H9 (cell line): ENCODE measurements at regions not wholly inside any gene's neighbourhood (a gene's known extent, or its start where the extent isn't known, plus 50 kb on each side); places are given as distances from the start of the nearest gene placed in this dataset.

ENCODE experiments used
- DNase-seq: peaks from one replicate; pipeline ENCODE4 v3.0.0-alpha.2; 2017
- H2AFZ ChIP-seq: one replicate; pipeline ENCODE4 v1.6.1; 2013; ENCODE audit warnings: mild to moderate bottlenecking, low read length, control low read depth, moderate library complexity
- H2AK5ac ChIP-seq: 2 replicates; pipeline ENCODE4 v1.6.1; 2013; ENCODE audit warnings: low read length, control low read depth, mixed read lengths; ENCODE audit not compliant: insufficient read length
- H2BK120ac ChIP-seq: one replicate; pipeline ENCODE4 v1.6.1; 2013; ENCODE audit warnings: low read depth, mild to moderate bottlenecking, low read length, control low read depth, inconsistent platforms; ENCODE audit not compliant: poor library complexity, severe bottlenecking
- H2BK12ac ChIP-seq: 2 replicates; pipeline ENCODE4 v1.6.1; 2013; ENCODE audit warnings: low read length, control low read depth, mixed read lengths, low read depth; ENCODE audit not compliant: insufficient read length
- H2BK15ac ChIP-seq: 2 replicates; pipeline ENCODE4 v1.6.1; 2013; ENCODE audit warnings: low read depth, low read length, control low read depth
- H2BK20ac ChIP-seq: one replicate; pipeline ENCODE4 v1.6.1; 2013; ENCODE audit warnings: low read depth, mild to moderate bottlenecking, low read length, control low read depth, inconsistent platforms; ENCODE audit not compliant: poor library complexity, severe bottlenecking
- H2BK5ac ChIP-seq: 2 replicates; pipeline ENCODE4 v1.6.1; 2013; ENCODE audit warnings: low read length, control low read depth, mixed read lengths; ENCODE audit not compliant: insufficient read length
- H3K14ac ChIP-seq: 2 replicates; pipeline ENCODE4 v1.6.1; 2013; ENCODE audit warnings: low read length, control low read depth; ENCODE audit not compliant: insufficient read depth
- H3K18ac ChIP-seq: 2 replicates; pipeline ENCODE4 v1.6.1; 2013; ENCODE audit warnings: low read depth, mild to moderate bottlenecking, mixed read lengths, low read length, control low read depth; ENCODE audit not compliant: insufficient read length
- H3K23ac ChIP-seq: 2 replicates; pipeline ENCODE4 v1.6.1; 2013; ENCODE audit warnings: low read length, control low read depth, mixed read lengths, low read depth; ENCODE audit not compliant: insufficient read length
- H3K23me2 ChIP-seq: 2 replicates; pipeline ENCODE4 v1.6.1; 2013; ENCODE audit warnings: low read depth, mild to moderate bottlenecking, mixed read lengths, low read length, control low read depth; ENCODE audit not compliant: insufficient read length, poor library complexity, severe bottlenecking
- H3K27ac ChIP-seq: 2 replicates; pipeline ENCODE4 v1.5.1; 2013; ENCODE audit warnings: low read length, control low read depth, mixed read lengths, low read depth; ENCODE audit not compliant: insufficient read length
- H3K27me3 ChIP-seq: 2 replicates; pipeline ENCODE4 v1.6.1; 2013; ENCODE audit warnings: low read length, control low read depth, inconsistent platforms; ENCODE audit not compliant: insufficient read depth
- H3K4ac ChIP-seq: 2 replicates; pipeline ENCODE4 v1.6.1; 2013; ENCODE audit warnings: low read depth, mild to moderate bottlenecking, control low read depth, inconsistent platforms, low read length, moderate library complexity
- H3K4me1 ChIP-seq: 2 replicates; pipeline ENCODE4 v1.6.1; 2013; ENCODE audit warnings: low read length, control low read depth, inconsistent platforms; ENCODE audit not compliant: insufficient read depth
- H3K4me2 ChIP-seq: 2 replicates; pipeline ENCODE4 v1.6.1; 2013; ENCODE audit warnings: low read length, control low read depth, mixed read lengths; ENCODE audit not compliant: insufficient read length, insufficient read depth
- H3K56ac ChIP-seq: 2 replicates; pipeline ENCODE4 v1.6.1; 2013; ENCODE audit warnings: low read depth, mild to moderate bottlenecking, mixed read lengths, low read length, control low read depth; ENCODE audit not compliant: insufficient read length
- H3K79me1 ChIP-seq: 2 replicates; pipeline ENCODE4 v1.6.1; 2013; ENCODE audit warnings: low read depth, mild to moderate bottlenecking, moderate library complexity, low read length, control low read depth, inconsistent platforms; ENCODE audit not compliant: insufficient read depth, poor library complexity, severe bottlenecking
- H3K79me2 ChIP-seq: 2 replicates; pipeline ENCODE4 v1.6.1; 2013; ENCODE audit warnings: low read length, control low read depth, inconsistent platforms; ENCODE audit not compliant: insufficient read depth
- H3K9ac ChIP-seq: 2 replicates; pipeline ENCODE4 v1.6.1; 2013; ENCODE audit warnings: low read length, control low read depth, mixed read lengths; ENCODE audit not compliant: insufficient read length; ENCODE audit errors: extremely low read depth
- H3K9me3 ChIP-seq: one replicate; pipeline ENCODE4 v1.6.1; 2013; ENCODE audit warnings: low read depth, low read length, inconsistent platforms; ENCODE audit not compliant: control insufficient read depth
- H3T11ph ChIP-seq: one replicate; pipeline ENCODE4 v1.6.1; 2013; ENCODE audit warnings: mild to moderate bottlenecking, low read length, control low read depth, inconsistent platforms
- H4K20me1 ChIP-seq: one replicate; pipeline ENCODE4 v1.6.1; 2013; ENCODE audit not compliant: control insufficient read depth, insufficient read length, insufficient read depth
- H4K5ac ChIP-seq: 2 replicates; pipeline ENCODE4 v1.6.1; 2013; ENCODE audit warnings: low read depth, mild to moderate bottlenecking, mixed read lengths, low read length, control low read depth; ENCODE audit not compliant: insufficient read length
- H4K8ac ChIP-seq: replicated peaks from 2 replicates; pipeline ENCODE4 v1.6.1; 2013; ENCODE audit warnings: low read length, control low read depth, mixed read lengths, low read depth; ENCODE audit not compliant: insufficient read length
- H4K91ac ChIP-seq: 2 replicates; pipeline ENCODE4 v1.6.1; 2013; ENCODE audit warnings: low read depth, mild to moderate bottlenecking, moderate library complexity, mixed read lengths, low read length, control low read depth; ENCODE audit not compliant: insufficient read length
- H3K27ac Mint-ChIP-seq, 3 experiments: 2 replicates in 2 of 3; 3 replicates in 1 of 3; pipeline ENCODE4 v1.8.0; 2020 to 2021; ENCODE audit warnings: mixed read lengths in 3 of 3, mild to moderate bottlenecking in 1 of 3, moderate library complexity in 1 of 3
- H3K27me3 Mint-ChIP-seq: 2 replicates; pipeline ENCODE4 v1.8.0; 2021; ENCODE audit warnings: low read depth, mild to moderate bottlenecking, moderate library complexity, mixed read lengths
- H3K36me3 Mint-ChIP-seq, 3 experiments: 2 replicates in 2 of 3; 3 replicates in 1 of 3; pipeline ENCODE4 v1.8.0; 2020 to 2021; ENCODE audit warnings: low read depth in 3 of 3, mixed read lengths in 3 of 3; ENCODE audit not compliant: insufficient read depth in 1 of 3
- H3K4me1 Mint-ChIP-seq, 2 experiments: 2 replicates each; pipeline ENCODE4 v1.8.0; 2020; ENCODE audit warnings: mixed read lengths in 2 of 2
- H3K4me3 Mint-ChIP-seq, 2 experiments: 2 replicates in 1 of 2; 3 replicates in 1 of 2; pipeline ENCODE4 v1.8.0; 2020 to 2021; ENCODE audit warnings: mild to moderate bottlenecking in 2 of 2, mixed read lengths in 2 of 2, moderate library complexity in 1 of 2
- H3K9me3 Mint-ChIP-seq, 2 experiments: 2 replicates in 1 of 2; 3 replicates in 1 of 2; pipeline ENCODE4 v1.8.0; 2020; ENCODE audit warnings: mild to moderate bottlenecking in 2 of 2, mixed read lengths in 2 of 2, moderate library complexity in 1 of 2
- CTCF ChIP-seq: fragments of 200-600 bp; sonication (generic); conservative IDR thresholded peaks from 3 replicates; pipeline ENCODE4 v1.8.0; 2021; ENCODE audit warnings: antibody characterized with exemption, mild to moderate bottlenecking
- WGBS: extraction: QIAGEN DNeasy Blood & Tissue Kit; methylation state at CpG from one replicate; pipeline ENCODE4 v1.1.7; 2013; ENCODE audit warnings: missing lambda C conversion rate, low lambda C conversion rate, mixed read lengths; ENCODE audit not compliant: insufficient read length; ENCODE audit errors: extremely low coverage; 5-methylcytosine and 5-hydroxymethylcytosine counted together

DNA sequence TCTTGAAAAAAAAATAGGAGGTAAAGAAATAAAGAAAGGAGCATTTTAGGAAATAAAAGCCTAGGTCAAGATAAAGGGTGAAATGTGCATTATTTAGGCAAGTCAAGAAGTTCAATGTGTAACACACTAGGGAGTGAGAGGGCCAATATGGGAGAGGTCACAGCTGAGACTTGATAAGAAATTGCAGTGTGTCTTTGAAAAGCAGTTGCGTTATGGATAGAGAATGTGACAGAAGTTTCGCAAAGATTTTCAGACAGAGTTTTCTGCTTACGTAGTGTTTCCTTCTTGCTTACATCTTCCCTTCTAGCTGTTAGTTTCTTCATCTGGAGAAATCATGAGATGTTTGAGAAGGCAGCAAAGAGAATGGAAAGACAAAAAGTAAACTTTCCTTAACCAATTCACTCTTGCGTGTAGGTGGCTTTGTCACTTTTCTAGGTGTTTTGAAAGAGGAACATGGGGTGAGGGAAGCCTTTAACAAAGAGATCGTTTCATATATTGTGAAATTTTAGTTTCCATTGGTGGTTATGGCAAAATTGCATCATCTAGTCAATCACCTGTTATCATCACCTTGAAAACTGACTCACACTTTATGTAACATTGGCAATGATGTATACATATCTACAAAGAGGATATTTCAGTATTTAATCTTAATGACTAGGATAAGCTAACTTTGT is 975.5 kb downstream of the OLFM4 start:
- TF ChIP-seq CTCF = no peak

More for the DNA sequence above, 975.5 kb downstream of the OLFM4 start:
- H3K4me3 Mint-ChIP-seq = no peak overlapping the region
- Histone ChIP-seq H3K79me1 (no peaks in the 10 kb centered on the region), H2AFZ (no peak overlapping the region), H3K9me3 (no peaks in the 10 kb centered on the region), H3K23me2 (no peaks in the 10 kb centered on the region), H3K23ac (no peak overlapping the region), H2AK5ac (no peak overlapping the region), H4K20me1 (no peaks in the 10 kb centered on the region), H3K4ac (no peak overlapping the region), H2BK12ac (no peak overlapping the region), H3K9ac (no peak overlapping the region), H4K91ac (no peak overlapping the region), H3K4me2 (no peak overlapping the region), H3T11ph (no peak overlapping the region), H2BK15ac (no peak overlapping the region), H3K27me3 (no peaks in the 10 kb centered on the region), H2BK5ac (no peak overlapping the region), H3K27ac (no peak overlapping the region), H4K5ac (no peak overlapping the region), H3K79me2 (no peaks in the 10 kb centered on the region), H3K14ac (no peak overlapping the region), H3K4me1 (no peaks in the 10 kb centered on the region), H4K8ac (no peak overlapping the region), H2BK20ac (no peak overlapping the region), H3K18ac (no peak overlapping the region), H3K56ac (no peak overlapping the region), H2BK120ac (no peak overlapping the region)
- H3K36me3 Mint-ChIP-seq = peaks cover 0 to 1% (median 0%) of the 10 kb centered on the region in 3 experiments; a peak in 1 of 7 replicates
- no peak for DNase-seq
- no peak overlapping the region for H3K27ac Mint-ChIP-seq
- H3K9me3 Mint-ChIP-seq = peaks cover 0 to 2% of the 10 kb centered on the region in 2 experiments; a peak in 2 of 5 replicates
- WGBS = no CpG with 5 or more reads among the region's 5 CpGs
- no peaks in the 10 kb centered on the region for H3K27me3 Mint-ChIP-seq
- no peaks in the 10 kb centered on the region; a peak in 1 of 4 replicates for H3K4me1 Mint-ChIP-seq
